OCI-LY1 (cell line): ENCODE measurements at regions not wholly inside any gene's neighbourhood (a gene's known extent, or its start where the extent isn't known, plus 50 kb on each side); places are given as distances from the start of the nearest gene placed in this dataset.

Experiments used
- H2AFZ ChIP-seq: fragments of 200-600 bp; sonication (generic), shearing (Covaris generic); 2 replicates; pipeline ENCODE4 v1.6.0; 2014; ENCODE audit warnings: antibody characterized with exemption, mild to moderate bottlenecking, low read length
- H3F3A ChIP-seq: fragments of 200-600 bp; sonication (generic), shearing (Covaris generic); 2 replicates; pipeline ENCODE4 v1.6.0; 2014; ENCODE audit warnings: mild to moderate bottlenecking, antibody characterized with exemption, low read length, moderate library complexity; ENCODE audit not compliant: insufficient read depth
- H3K27ac ChIP-seq: fragments of 200-600 bp; sonication (generic); 2 replicates; pipeline ENCODE4 v1.5.1; 2014; ENCODE audit warnings: low read length, mixed run types, mild to moderate bottlenecking, low read depth; ENCODE audit not compliant: poor library complexity, severe bottlenecking
- H3K27me3 ChIP-seq: fragments of 200-600 bp; sonication (generic); 2 replicates; pipeline ENCODE4 v1.6.0; 2014; ENCODE audit warnings: antibody characterized with exemption, mild to moderate bottlenecking, low read length, moderate library complexity; ENCODE audit not compliant: insufficient read depth
- H3K36me3 ChIP-seq: fragments of 200-600 bp; sonication (generic); 2 replicates; pipeline ENCODE4 v1.6.1; 2014; ENCODE audit warnings: mild to moderate bottlenecking, antibody characterized with exemption, low read length, moderate library complexity, mixed read lengths; ENCODE audit not compliant: insufficient read depth
- H3K4me1 ChIP-seq: fragments of 200-600 bp; sonication (generic); 2 replicates; pipeline ENCODE4 v1.5.1; 2014; ENCODE audit warnings: mild to moderate bottlenecking, low read length, moderate library complexity; ENCODE audit not compliant: insufficient read depth, severe bottlenecking
- H3K4me2 ChIP-seq: fragments of 200-600 bp; sonication (generic), shearing (Covaris generic); 2 replicates; pipeline ENCODE4 v1.6.1; 2014; ENCODE audit warnings: low read length
- H3K4me3 ChIP-seq: fragments of 200-600 bp; sonication (generic); 2 replicates; pipeline ENCODE4 v1.5.1; 2014; ENCODE audit warnings: low read length, low read depth, mild to moderate bottlenecking, mixed read lengths; ENCODE audit not compliant: poor library complexity, severe bottlenecking
- H3K79me2 ChIP-seq: fragments of 200-600 bp; shearing (Covaris generic); 2 replicates; pipeline ENCODE4 v1.6.1; 2016; ENCODE audit warnings: mixed run types, low read length, mixed read lengths; ENCODE audit not compliant: insufficient read depth
- H3K9ac ChIP-seq: fragments of 200-600 bp; sonication (generic), shearing (Covaris generic); 2 replicates; pipeline ENCODE4 v1.6.1; 2014; ENCODE audit warnings: mild to moderate bottlenecking, low read length, mixed read lengths
- H3K9me2 ChIP-seq: fragments of 200-600 bp; sonication (generic), shearing (Covaris generic); 2 replicates; pipeline ENCODE4 v1.6.1; 2014; ENCODE audit warnings: low read depth, mild to moderate bottlenecking, low read length, mixed read lengths
- H3K9me3 ChIP-seq: fragments of 200-600 bp; shearing (Covaris generic); 2 replicates; pipeline ENCODE4 v1.6.1; 2014; ENCODE audit warnings: low read length, mixed read lengths
- H4K20me1 ChIP-seq: fragments of 200-600 bp; sonication (generic), shearing (Covaris generic); 2 replicates; pipeline ENCODE4 v1.6.0; 2016; ENCODE audit warnings: mild to moderate bottlenecking, low read length; ENCODE audit not compliant: insufficient read depth
- EZH2 ChIP-seq: fragments of 200-600 bp; sonication (generic), shearing (Covaris generic); IDR thresholded peaks from 2 replicates; pipeline ENCODE4 v1.8.0; 2017; ENCODE audit warnings: borderline replicate concordance, mixed run types, mild to moderate bottlenecking, antibody characterized with exemption, low read length, moderate library complexity, mixed read lengths
- TF ChIP-seq, protein P1 (sequence below): fragments of 200-600 bp; sonication (generic), shearing (Covaris generic); IDR thresholded peaks from 2 replicates; pipeline ENCODE4 v1.5.1; 2017; ENCODE audit warnings: mild to moderate bottlenecking, antibody characterized with exemption, low read length, moderate library complexity, mixed read lengths

DNA sequence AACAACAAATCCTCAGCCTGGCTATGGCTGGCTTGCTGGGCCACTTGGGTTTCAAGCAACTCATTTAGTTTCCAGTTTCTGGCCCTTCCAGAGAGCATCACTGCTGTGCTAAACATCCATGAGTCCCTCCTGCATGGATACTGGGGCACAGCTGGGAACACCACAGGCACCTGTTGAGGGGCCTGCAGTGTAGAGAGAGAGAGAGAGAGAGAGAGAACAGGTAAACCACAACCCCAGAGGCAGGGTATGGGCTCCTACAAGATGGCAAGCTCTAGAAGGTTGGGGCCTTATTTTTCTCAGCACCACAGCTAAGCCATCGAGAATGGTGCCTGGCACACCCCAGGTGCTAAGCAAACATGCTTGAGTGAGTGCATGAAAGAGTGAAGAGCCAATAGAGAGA lies 120.3 kb downstream of the RBFOX3 start:
- Histone ChIP-seq H3K9ac (no peak overlapping the region), H3K27ac (no peak overlapping the region), H3K79me2 (no peaks in the 10 kb centered on the region), H3K4me3 (no peak overlapping the region), H3K9me2 (no peaks in the 10 kb centered on the region), H4K20me1 (no peaks in the 10 kb centered on the region), H3K36me3 (no peaks in the 10 kb centered on the region), H3F3A (no peaks in the 10 kb centered on the region), H3K27me3 (peaks cover 3% of the 10 kb centered on the region; the same call in 1 of the 2 replicates), H3K9me3 (no peaks in the 10 kb centered on the region), H3K4me2 (no peak overlapping the region), H3K4me1 (no peaks in the 10 kb centered on the region), H2AFZ (no peak overlapping the region)
- no peak for TF ChIP-seq EZH2
- TF ChIP-seq, protein P1, sequence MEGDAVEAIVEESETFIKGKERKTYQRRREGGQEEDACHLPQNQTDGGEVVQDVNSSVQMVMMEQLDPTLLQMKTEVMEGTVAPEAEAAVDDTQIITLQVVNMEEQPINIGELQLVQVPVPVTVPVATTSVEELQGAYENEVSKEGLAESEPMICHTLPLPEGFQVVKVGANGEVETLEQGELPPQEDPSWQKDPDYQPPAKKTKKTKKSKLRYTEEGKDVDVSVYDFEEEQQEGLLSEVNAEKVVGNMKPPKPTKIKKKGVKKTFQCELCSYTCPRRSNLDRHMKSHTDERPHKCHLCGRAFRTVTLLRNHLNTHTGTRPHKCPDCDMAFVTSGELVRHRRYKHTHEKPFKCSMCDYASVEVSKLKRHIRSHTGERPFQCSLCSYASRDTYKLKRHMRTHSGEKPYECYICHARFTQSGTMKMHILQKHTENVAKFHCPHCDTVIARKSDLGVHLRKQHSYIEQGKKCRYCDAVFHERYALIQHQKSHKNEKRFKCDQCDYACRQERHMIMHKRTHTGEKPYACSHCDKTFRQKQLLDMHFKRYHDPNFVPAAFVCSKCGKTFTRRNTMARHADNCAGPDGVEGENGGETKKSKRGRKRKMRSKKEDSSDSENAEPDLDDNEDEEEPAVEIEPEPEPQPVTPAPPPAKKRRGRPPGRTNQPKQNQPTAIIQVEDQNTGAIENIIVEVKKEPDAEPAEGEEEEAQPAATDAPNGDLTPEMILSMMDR: no peak

DNA sequence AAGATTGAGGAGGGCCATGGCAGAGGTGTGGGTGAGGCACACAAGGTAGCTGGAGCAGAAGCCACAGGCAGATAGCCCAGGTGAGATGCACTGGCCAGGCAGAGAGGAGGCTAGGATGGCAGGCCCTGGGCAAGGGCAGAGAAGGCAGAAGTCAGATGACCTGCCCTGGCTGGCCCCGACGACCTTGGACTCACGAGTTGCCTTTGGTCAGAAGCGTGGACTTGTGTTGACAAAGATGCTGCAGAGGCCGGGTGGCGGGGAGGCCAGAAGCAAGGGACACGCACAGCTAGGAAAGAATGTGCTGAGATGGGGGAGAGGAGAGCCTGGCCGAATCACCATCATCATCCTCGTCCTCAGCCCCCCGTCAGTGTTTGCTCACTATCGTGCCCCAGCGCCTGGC lies 123.7 kb downstream of the RBFOX3 start:
- peaks cover 3% of the 10 kb centered on the region; the same call in 1 of the 2 replicates for H3K27me3 ChIP-seq

DNA sequence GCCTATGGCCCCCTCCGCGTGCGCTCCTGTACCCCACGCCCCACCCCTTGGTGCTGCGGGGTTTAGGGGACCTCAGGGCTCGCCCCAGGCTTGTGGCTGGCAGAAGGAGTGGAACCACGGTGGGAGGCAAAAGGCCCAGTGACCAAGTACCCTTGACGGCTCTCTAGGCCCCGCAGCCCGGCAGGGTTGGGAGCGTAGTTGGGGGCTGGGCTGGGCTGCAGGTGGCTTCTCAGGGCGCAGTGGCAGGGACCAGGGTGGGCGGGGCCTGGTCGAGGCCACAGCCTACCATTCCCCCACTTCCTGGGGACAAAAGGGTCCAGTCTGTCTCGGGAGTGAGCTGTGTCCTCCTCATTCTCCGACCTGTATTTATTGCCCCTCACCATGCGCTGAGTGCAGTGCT lies 124.9 kb downstream of the RBFOX3 start:
- Histone ChIP-seq H3K4me1 (no peaks in the 10 kb centered on the region), H2AFZ (no peak overlapping the region), H3K27ac (no peak overlapping the region), H3K36me3 (no peaks in the 10 kb centered on the region), H4K20me1 (no peaks in the 10 kb centered on the region), H3K9me2 (no peaks in the 10 kb centered on the region), H3K4me3 (no peak overlapping the region), H3K27me3 (peaks cover 3% of the 10 kb centered on the region; the same call in 1 of the 2 replicates), H3K9ac (no peak overlapping the region), H3K9me3 (no peaks in the 10 kb centered on the region), H3F3A (no peaks in the 10 kb centered on the region), H3K79me2 (no peaks in the 10 kb centered on the region), H3K4me2 (no peak overlapping the region)
- TF ChIP-seq EZH2: no peak
- TF ChIP-seq, protein P1: no peak

More for the DNA sequence above, 123.7 kb downstream of the RBFOX3 start:
- H3K4me2 ChIP-seq: no peak overlapping the region
- no peak overlapping the region for H2AFZ ChIP-seq
- no peak for TF ChIP-seq EZH2
- H3F3A ChIP-seq: no peaks in the 10 kb centered on the region
- no peaks in the 10 kb centered on the region for H3K9me2 ChIP-seq
- no peaks in the 10 kb centered on the region for H3K9me3 ChIP-seq
- no peak overlapping the region for H3K27ac ChIP-seq
- no peaks in the 10 kb centered on the region for H4K20me1 ChIP-seq
- no peak overlapping the region for H3K9ac ChIP-seq
- H3K36me3 ChIP-seq: no peaks in the 10 kb centered on the region
- no peak overlapping the region for H3K4me3 ChIP-seq
- H3K79me2 ChIP-seq: no peaks in the 10 kb centered on the region
- H3K4me1 ChIP-seq: no peaks in the 10 kb centered on the region

DNA sequence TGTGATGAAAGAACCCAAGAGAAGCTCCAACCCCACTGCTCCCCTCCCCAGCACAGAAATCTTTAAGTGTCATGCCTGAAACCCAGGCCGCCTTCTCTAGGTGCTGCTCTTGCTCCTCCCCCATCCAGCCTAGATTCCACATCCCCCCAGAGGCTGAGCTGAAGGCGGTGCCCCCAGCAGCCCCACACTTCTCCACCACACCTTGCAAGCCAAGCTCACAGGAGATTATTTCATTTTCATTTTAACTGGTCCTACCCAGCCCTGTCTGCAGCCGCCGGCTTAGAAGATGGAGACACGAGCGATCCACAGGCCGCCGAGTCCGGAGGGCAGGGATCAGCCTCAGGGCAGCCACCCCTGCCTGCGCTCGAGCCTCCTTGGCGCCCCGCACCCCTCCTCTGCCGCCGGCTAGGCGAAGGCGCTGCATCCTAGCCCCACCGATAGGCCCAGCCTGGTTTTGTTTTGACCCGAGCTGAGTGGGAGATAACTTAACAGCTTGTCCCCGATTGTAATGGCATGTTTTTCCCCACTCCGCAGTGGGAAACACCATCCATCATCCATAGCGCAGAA lies 125.3 kb downstream of the RBFOX3 start:
- TF ChIP-seq, protein P1: no peak
- TF ChIP-seq EZH2: no peak
- no peak overlapping the region for H2AFZ ChIP-seq
- no peaks in the 10 kb centered on the region for H3F3A ChIP-seq
- no peaks in the 10 kb centered on the region for H3K36me3 ChIP-seq
- H3K4me3 ChIP-seq: no peak overlapping the region
- no peak overlapping the region for H3K4me2 ChIP-seq
- no peak overlapping the region for H3K27ac ChIP-seq
- H3K4me1 ChIP-seq: no peaks in the 10 kb centered on the region
- no peaks in the 10 kb centered on the region for H4K20me1 ChIP-seq
- H3K9me2 ChIP-seq: no peaks in the 10 kb centered on the region
- no peak overlapping the region for H3K9ac ChIP-seq
- peaks cover 3% of the 10 kb centered on the region; the same call in 1 of the 2 replicates for H3K27me3 ChIP-seq
- H3K9me3 ChIP-seq: no peaks in the 10 kb centered on the region
- H3K79me2 ChIP-seq: no peaks in the 10 kb centered on the region
